DMS153 treated with DMSO at 0.1 percent for 48 hours (cell line): ENCODE measurements at regions not wholly inside any gene's neighbourhood (a gene's known extent, or its start where the extent isn't known, plus 50 kb on each side); places are given as distances from the start of the nearest gene placed in this dataset.

Experiments used
- DNase-seq: peaks from one replicate; lab custom pipeline; 2025; ENCODE audit not compliant: unreplicated experiment; lab: John Stamatoyannopoulos, UW

DNA sequence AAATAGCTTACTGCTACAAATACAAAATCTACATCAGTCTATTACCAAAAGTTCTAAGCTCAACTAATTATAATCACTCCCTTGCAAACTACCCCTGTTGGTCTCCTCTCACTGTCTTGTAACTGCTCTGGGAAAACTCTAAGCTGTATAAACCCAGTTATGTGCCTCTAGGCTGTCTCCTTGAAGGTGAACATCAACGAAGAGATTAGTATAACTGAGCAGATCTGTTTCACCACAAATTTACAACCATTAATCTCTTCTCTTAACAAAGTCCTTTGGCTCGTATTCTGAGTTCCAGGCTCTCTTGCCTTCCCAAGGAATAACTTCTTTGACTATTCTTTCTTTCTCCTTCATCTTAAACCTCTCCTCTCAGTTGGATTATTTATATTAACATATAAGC lies 84.4 kb upstream of the PRMT6 start:
- DNase-seq: no peak

DNA sequence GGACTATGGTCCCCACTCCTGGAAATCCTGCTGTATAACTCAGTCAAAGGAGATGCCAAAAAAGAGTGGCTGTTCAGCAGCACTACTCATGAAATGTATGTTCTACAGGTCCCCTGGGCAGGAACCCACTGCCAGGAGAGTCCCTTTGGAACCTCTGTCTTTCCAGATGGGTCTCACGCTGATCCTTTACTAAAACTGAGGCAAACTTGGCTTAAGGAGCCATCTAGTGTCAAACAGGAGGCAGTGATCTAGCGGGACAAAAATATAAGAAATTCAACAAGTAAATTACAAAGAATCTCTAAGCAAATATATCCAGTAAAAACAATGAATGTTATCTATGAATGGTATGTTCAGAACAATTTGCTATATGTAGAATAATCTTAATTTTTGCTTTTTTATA lies 80.5 kb upstream of the PRMT6 start:
- no peak for DNase-seq

DNA sequence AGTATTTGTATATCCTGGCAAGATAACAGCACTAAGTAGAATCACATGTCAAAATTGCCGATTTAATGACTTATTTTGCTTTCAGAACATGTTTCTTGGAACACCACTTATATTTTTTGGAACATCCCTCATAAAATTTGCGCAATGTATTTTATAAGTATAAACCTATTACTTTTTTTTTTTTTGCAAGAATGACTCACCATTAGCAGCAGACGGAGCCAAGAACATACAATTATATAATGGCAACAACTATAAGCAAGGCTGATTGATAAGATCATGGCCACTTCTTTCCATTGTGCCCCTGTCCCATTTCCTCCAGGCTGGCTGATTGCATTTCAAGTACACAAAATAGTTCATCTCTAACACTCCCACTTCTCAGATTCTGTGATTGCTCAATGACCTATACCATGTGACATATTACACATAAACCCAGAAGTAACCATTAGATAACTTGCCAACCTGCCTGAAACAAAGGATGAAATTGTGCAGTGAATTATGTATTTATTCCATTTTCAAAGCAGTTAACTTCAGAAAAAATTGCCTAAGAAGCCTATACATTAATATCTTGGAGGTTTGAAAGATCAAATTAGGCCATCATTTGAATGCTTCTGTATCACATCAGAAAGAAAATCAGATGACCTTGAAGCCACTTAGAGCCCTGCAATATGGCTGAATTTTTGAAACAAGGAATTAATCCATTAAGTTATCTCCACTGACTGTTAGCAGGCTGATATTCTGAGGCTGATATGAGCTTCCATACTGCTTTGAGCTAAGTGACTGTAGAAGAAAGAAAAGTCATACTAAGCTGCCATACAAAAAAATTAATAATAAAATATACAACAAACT lies 77.8 kb upstream of the PRMT6 start:
- DNase-seq: no peak

DNA sequence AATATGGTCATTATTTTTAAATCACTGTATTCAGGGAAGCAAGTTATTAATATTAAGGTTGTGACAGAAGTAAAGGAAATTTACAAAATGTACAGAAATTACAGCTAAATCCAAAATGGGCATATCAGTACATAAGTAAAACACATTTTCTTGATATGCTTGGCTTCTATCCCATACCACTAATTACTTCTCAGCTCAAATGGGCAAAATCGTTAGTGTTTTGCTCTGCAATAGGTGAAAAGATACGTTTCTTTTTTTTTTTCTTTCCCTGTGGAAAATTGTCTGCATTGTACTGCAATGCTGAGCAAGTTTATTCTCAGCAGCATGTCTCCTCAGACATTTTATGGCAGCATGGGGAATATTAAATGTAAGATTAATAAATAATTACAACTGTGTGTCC lies 77.1 kb upstream of the PRMT6 start:
- DNase-seq: no peak

DNA sequence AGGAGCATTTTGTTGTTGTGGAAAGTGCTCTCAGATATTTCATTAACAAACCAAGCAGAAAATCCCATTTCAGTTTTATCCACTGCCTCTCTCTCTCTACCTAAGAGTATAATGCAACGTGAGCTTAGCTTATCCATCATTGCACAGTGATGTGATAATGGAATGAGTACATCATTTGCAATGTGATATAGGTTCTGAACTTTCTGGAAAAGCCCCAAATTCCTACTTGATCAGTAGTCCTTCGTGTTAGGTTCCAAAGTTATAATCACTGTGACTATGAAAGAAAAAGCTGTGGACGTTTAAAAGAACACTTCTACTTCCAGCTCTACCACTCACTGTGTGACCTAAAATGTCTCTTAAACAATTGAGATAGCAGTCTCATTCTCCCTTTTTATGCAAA lies 76.4 kb upstream of the PRMT6 start:
- DNase-seq: no peak

DNA sequence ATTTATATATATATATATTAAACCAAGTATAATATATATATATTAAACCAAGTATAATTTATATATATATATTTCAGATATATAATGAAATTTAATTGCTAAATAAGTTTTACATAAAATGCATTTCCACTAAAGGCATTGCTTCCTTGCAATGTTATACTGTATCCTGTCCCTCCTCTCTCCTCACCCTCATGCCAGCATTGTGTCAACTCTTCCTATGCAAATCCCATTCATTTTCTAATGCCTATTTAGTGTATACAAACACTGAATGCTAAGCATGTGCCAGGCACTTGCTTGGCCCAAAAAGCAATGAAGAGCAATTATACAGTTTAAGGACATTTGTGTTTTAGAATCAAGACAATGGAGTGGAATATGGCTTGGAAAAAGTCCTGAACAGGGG lies 71.7 kb upstream of the PRMT6 start:
- no peak for DNase-seq

DNA sequence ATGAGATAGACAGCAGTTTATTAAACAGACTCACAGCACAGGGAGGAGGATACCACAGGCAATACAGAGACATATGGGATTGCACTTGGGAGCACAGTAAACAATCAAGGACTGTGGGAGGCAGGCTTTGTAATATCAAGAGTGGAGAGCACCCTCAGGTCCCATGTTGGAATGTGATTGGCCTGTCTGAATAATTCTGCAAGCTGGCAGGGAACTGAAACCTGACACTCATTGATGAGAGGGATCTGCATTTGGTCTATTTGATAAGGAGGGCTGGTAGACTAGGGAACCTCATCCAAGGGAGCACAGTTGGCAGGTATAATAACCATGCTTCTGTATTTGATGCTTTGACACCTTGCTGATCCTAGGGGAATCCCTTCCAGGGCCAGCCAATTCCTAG lies 69.9 kb upstream of the PRMT6 start:
- no peak for DNase-seq

DNA sequence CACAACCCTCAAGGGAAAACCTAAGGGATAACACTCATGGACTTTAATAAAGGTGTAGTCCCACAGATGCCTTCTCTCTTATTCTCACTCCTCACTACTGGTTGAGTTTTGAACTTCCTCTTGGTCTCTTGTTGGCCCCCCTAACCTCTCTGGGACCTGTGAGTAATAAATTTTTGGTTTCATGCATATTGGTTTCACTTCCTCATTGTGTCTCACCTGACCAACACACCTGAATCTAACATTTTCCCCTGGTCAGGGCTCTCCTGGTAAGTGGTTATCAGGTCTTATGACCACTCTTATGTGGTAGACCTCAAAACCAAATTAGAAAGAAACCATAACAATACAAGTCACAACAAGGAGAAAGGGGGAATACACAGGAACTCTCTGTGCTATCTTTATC lies 60.5 kb upstream of the PRMT6 start:
- DNase-seq: no peak

DNA sequence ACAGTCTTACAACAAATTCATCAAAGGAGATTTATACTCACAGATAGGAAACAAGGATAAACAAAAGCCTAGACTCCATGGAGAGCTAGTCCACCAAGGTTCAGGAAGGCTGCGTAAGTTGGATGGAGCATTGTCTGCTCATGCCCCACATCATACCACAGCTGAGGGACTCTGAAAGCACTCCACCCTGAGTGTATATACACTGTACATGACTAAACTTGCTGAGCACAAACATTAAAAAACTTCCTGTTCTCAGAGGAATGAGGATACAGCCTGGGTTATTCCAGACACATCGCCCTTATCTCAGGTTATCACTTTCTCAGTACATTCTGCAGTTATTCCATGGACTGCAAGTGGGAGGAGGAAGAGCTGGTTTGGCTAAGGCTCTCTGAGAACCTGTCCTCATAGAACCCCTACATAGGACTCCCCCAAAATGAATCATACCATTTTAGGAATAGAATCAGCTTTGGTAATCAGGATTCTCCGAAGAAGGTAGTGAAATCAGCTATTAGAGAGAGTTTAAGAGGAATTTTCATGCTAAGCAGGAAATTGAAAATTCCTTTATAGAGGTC lies 58.0 kb upstream of the PRMT6 start:
- no peak for DNase-seq

DNA sequence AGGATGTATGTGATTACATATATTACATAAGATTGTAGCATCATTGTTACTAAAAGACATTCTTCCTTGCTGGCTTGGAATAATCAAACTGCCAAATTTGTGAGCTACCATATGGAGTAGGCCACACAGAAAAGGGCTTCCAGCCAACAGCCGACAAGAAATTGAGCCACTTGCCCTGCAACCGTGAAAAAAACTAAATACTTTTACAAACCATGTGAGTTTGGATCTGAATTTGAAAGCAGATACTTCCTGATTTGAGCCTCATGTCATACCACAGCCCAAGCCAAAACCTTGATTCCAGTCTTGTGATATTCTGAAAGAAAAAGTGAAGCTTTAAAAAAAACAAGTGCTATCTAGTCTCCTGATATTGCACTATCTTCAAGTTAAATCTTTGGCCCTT lies 55.6 kb upstream of the PRMT6 start:
- DNase-seq: no peak

DNA sequence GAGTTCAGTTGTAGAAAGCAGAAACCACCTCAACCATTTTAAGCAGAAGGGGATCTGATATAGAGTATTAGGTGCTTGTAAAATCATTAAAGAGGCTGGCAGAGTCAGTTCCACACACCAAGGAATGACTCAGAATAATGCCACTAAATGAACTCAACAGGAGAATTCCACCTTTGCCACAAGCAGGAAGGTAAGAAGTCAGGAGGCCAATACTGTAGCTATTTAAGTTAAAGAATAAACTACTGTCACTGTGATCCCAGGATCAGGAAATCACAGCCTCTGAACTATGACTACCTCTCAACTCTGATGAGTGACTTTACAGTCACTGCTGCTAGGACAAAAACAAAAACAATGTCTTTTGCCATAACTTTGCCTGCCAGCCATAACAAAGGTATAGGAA lies 52.5 kb upstream of the PRMT6 start:
- DNase-seq: no peak

DNA sequence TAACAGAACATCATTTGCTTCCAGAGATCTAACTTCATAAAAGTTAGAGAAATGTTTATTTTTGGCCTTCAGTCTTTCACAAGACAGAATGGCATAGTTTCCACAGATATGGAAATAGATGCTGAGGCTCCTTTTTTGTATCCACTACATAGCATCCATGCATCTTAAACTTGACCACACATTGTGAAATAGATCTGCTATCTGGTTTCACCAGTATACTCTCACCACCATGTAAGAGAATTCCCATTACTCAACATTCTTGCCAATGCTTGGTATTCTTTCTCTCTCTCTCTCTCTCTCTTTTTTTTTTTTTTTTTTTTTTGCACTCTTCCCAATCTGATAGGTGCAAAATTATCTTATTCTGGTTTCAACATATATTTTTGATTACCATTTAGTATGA lies 52.1 kb upstream of the PRMT6 start:
- no peak for DNase-seq
